CD14-positive monocyte (primary cell): ENCODE measurements at regions not wholly inside any gene's neighbourhood (a gene's known extent, or its start where the extent isn't known, plus 50 kb on each side); places are given as distances from the start of the nearest gene placed in this dataset.

Source experiments
- DNase-seq, 3 donors: peaks; one replicate each; pipeline ENCODE4 v3.0.0-alpha.2; 2011 to 2022
- H2AFZ ChIP-seq: 2 replicates; pipeline ENCODE4 v1.6.0; 2012; ENCODE audit warnings: mild to moderate bottlenecking, low read depth, low read length, inconsistent platforms; ENCODE audit not compliant: insufficient read depth, poor library complexity, severe bottlenecking
- H3K27ac ChIP-seq, 2 donors: 1 replicate in 1 of 2; 2 replicates in 1 of 2; pipeline ENCODE4 v1.5.1; 2012 to 2013; ENCODE audit warnings: low read length in 2 of 2, control low read depth in 1 of 2, inconsistent platforms in 1 of 2, low read depth in 1 of 2, mild to moderate bottlenecking in 1 of 2
- H3K27me3 ChIP-seq, 2 donors: one replicate each; pipeline versions ENCODE4 v1.6.0 to v1.6.1; 2011 to 2013; ENCODE audit warnings: low read length in 2 of 2; ENCODE audit not compliant: control insufficient read depth in 2 of 2, insufficient read depth in 2 of 2
- H3K36me3 ChIP-seq, 2 donors: replicated peaks in 1 of 2; 1 replicate in 1 of 2; 2 replicates in 1 of 2; pipeline versions ENCODE4 v1.5.1 to v1.6.1; 2012 to 2013; ENCODE audit warnings: low read length in 2 of 2, control low read depth in 1 of 2, inconsistent platforms in 1 of 2, mild to moderate bottlenecking in 1 of 2; ENCODE audit not compliant: insufficient read depth in 2 of 2, control insufficient read depth in 1 of 2
- H3K4me1 ChIP-seq, 2 donors: 1 replicate in 1 of 2; 2 replicates in 1 of 2; pipeline versions ENCODE4 v1.5.1 to v1.6.1; 2012 to 2013; ENCODE audit warnings: low read length in 2 of 2, control low read depth in 1 of 2, inconsistent platforms in 1 of 2, mild to moderate bottlenecking in 1 of 2, moderate library complexity in 1 of 2; ENCODE audit not compliant: insufficient read depth in 2 of 2, control insufficient read depth in 1 of 2
- H3K4me2 ChIP-seq: replicated peaks from 2 replicates; pipeline ENCODE3; 2012; ENCODE audit warnings: low read length, moderate library complexity, mild to moderate bottlenecking; ENCODE audit not compliant: poor library complexity, severe bottlenecking; ENCODE audit errors: extremely low read depth
- H3K4me3 ChIP-seq, 3 experiments: fragments of 200-600 bp in 1 of 3; sonication (generic) in 1 of 3; replicated peaks in 1 of 3; 1 replicate in 2 of 3; 2 replicates in 1 of 3; pipeline ENCODE4 v1.5.1; 2011 to 2013; ENCODE audit warnings: low read length in 3 of 3, mild to moderate bottlenecking in 3 of 3, control low read depth in 2 of 3, low read depth in 2 of 3, inconsistent platforms in 1 of 3, moderate library complexity in 1 of 3
- H3K79me2 ChIP-seq: 2 replicates; pipeline ENCODE4 v1.6.0; 2012; ENCODE audit warnings: mild to moderate bottlenecking, control low read depth, inconsistent platforms, low read length, moderate library complexity; ENCODE audit not compliant: insufficient read depth
- H3K9ac ChIP-seq: 2 replicates; pipeline ENCODE4 v1.6.0; 2017; ENCODE audit warnings: low read length, mild to moderate bottlenecking; ENCODE audit not compliant: insufficient read depth, poor library complexity, severe bottlenecking
- H3K9me3 ChIP-seq, 2 donors: replicated peaks in 1 of 2; 1 replicate in 1 of 2; 2 replicates in 1 of 2; pipeline versions ENCODE4 v1.5.1 to v1.6.1; 2012 to 2013; ENCODE audit warnings: low read length in 2 of 2, control low read depth in 1 of 2; ENCODE audit not compliant: control insufficient read depth in 1 of 2, insufficient read depth in 1 of 2
- H4K20me1 ChIP-seq: 2 replicates; pipeline ENCODE4 v1.6.0; 2012; ENCODE audit warnings: mild to moderate bottlenecking, low read length, control low read depth, moderate library complexity; ENCODE audit not compliant: insufficient read depth
- H3K27ac Mint-ChIP-seq, 7 donors: one replicate each; pipeline ENCODE4 v1.8.0; 2020; ENCODE audit warnings: mild to moderate bottlenecking in 7 of 7, mixed read lengths in 7 of 7, moderate library complexity in 6 of 7, inconsistent platforms in 2 of 7
- H3K27me3 Mint-ChIP-seq, 3 donors: one replicate each; pipeline ENCODE4 v1.8.0; 2021 to 2022; ENCODE audit warnings: low read depth in 3 of 3, mild to moderate bottlenecking in 3 of 3, mixed read lengths in 3 of 3, moderate library complexity in 3 of 3, inconsistent platforms in 1 of 3
- H3K36me3 Mint-ChIP-seq, 2 donors: one replicate each; pipeline ENCODE4 v1.8.0; 2020; ENCODE audit warnings: mixed read lengths in 2 of 2, inconsistent platforms in 1 of 2, mild to moderate bottlenecking in 1 of 2
- H3K4me1 Mint-ChIP-seq: one replicate; pipeline ENCODE4 v1.8.0; 2020; ENCODE audit warnings: mild to moderate bottlenecking, mixed read lengths
- H3K4me3 Mint-ChIP-seq, 2 donors: one replicate each; pipeline ENCODE4 v1.8.0; 2020; ENCODE audit warnings: mild to moderate bottlenecking in 2 of 2, mixed read lengths in 2 of 2, moderate library complexity in 1 of 2
- H3K9me3 Mint-ChIP-seq, 7 donors: one replicate each; pipeline ENCODE4 v1.8.0; 2020 to 2022; ENCODE audit warnings: mixed read lengths in 7 of 7, mild to moderate bottlenecking in 6 of 7, moderate library complexity in 6 of 7, inconsistent platforms in 2 of 7
- CTCF ChIP-seq: fragments of 200-600 bp; IDR thresholded peaks from one replicate; pipeline ENCODE4 v1.8.0; 2022; ENCODE audit warnings: antibody characterized with exemption, mild to moderate bottlenecking
- WGBS: methylation state at CpG from one replicate; pipeline ENCODE4 v1.1.5; 2013; ENCODE audit warnings: missing lambda C conversion rate; ENCODE audit not compliant: insufficient coverage; 5-methylcytosine and 5-hydroxymethylcytosine counted together
- intact Hi-C, 2 donors: fragments of 100-400 bp; cut with micrococcal nuclease; formaldehyde crosslinking; loops; one replicate each; pipeline versions ENCODE4 v1.15.0 to v1.15.1; 2023

GRCh38 chr6:2460216-2460745, 214.9 kb upstream of the GMDS start:
- no peaks in the 10 kb centered on the region for H3K36me3 ChIP-seq
- H3K79me2 ChIP-seq: no peaks in the 10 kb centered on the region
- no peak overlapping the region for H3K4me3 ChIP-seq
- Mint-ChIP-seq H3K4me1 (no peaks in the 10 kb centered on the region), H3K27ac (no peak overlapping the region), H3K36me3 (no peaks in the 10 kb centered on the region), H3K9me3 (no peaks in the 10 kb centered on the region), H3K27me3 (peaks cover 11 to 16% (median 12%) of the 10 kb centered on the region in 3 donors), H3K4me3 (no peak overlapping the region)
- H3K9me3 ChIP-seq: no peaks in the 10 kb centered on the region
- DNase-seq: no peak
- no peaks in the 10 kb centered on the region for H4K20me1 ChIP-seq
- intact Hi-C loops: no loop called here
- TF ChIP-seq CTCF: no peak
- H2AFZ ChIP-seq: no peak overlapping the region
- H3K27ac ChIP-seq: no peak overlapping the region
- H3K4me2 ChIP-seq: no peak overlapping the region
- no peaks in the 10 kb centered on the region for H3K27me3 ChIP-seq
- no peaks in the 10 kb centered on the region for H3K4me1 ChIP-seq
- WGBS: 93% methylated on average over 5 of the region's 9 CpGs
- H3K9ac ChIP-seq: no peak overlapping the region

- Mint-ChIP-seq H3K27ac (no peak overlapping the region), H3K4me1 (no peaks in the 10 kb centered on the region), H3K36me3 (no peaks in the 10 kb centered on the region), H3K9me3 (no peaks in the 10 kb centered on the region), H3K27me3 (peaks cover 8 to 13% (median 9%) of the 10 kb centered on the region in 3 donors), H3K4me3 (no peak overlapping the region)
- no peak overlapping the region for H3K4me2 ChIP-seq
- no peak for DNase-seq
- H3K4me1 ChIP-seq: no peaks in the 10 kb centered on the region
- no peak overlapping the region for H3K9ac ChIP-seq
- H3K27me3 ChIP-seq: peaks cover 0 to 3% of the 10 kb centered on the region in 2 donors
- H3K27ac ChIP-seq: no peak overlapping the region
- H4K20me1 ChIP-seq: no peaks in the 10 kb centered on the region
- H3K79me2 ChIP-seq: no peaks in the 10 kb centered on the region
- no peak overlapping the region for H3K4me3 ChIP-seq
- H3K36me3 ChIP-seq: no peaks in the 10 kb centered on the region
- no peaks in the 10 kb centered on the region for H3K9me3 ChIP-seq
- no peak overlapping the region for H2AFZ ChIP-seq
- intact Hi-C loops: loop anchor here in 1 of 2 donors (5.0 kb wide), 1 partner anchor 852 kb away; no protein-coding TSS in a partner anchor
- 92% methylated on average over 7 of the region's 7 CpGs for WGBS
- no peak for TF ChIP-seq CTCF
These were observed 208.8 kb upstream of the GMDS start for GRCh38 chr6:2454180-2454579.
